Right cardiac atrium (tissue), 5 donors: ENCODE measurements at regions not wholly inside any gene's neighbourhood (a gene's known extent, or its start where the extent isn't known, plus 50 kb on each side); places are given as distances from the start of the nearest gene placed in this dataset.

Experiments
- ATAC-seq, 2 donors: fragments of 200-7000 bp; cut with Tn5 transposase; one replicate each; pipeline versions ENCODE4 v1.8.0 to v1.9.1; 2020; ENCODE audit warnings: moderate library complexity in 2 of 2, mild to moderate bottlenecking in 1 of 2
- DNase-seq, 3 donors: peaks; one replicate each; pipeline ENCODE4 v3.0.0-alpha.2; 2020
- H3K27ac ChIP-seq: one replicate; pipeline ENCODE4 v1.5.1; 2013; ENCODE audit warnings: mild to moderate bottlenecking, low read length, control low read depth, moderate library complexity
- H3K27me3 ChIP-seq: one replicate; pipeline ENCODE4 v1.6.1; 2013; ENCODE audit not compliant: control insufficient read depth, insufficient read depth
- H3K4me1 ChIP-seq: one replicate; pipeline ENCODE4 v1.6.1; 2013; ENCODE audit warnings: low read length; ENCODE audit not compliant: control insufficient read depth, insufficient read depth
- H3K4me3 ChIP-seq: one replicate; pipeline ENCODE4 v1.5.1; 2013; ENCODE audit warnings: low read length, control low read depth
- H3K9me3 ChIP-seq: one replicate; pipeline ENCODE4 v1.6.1; 2013; ENCODE audit warnings: low read length; ENCODE audit not compliant: control insufficient read depth
- WGBS: extraction: QIAGEN DNeasy Blood & Tissue Kit; methylation state at CpG from one replicate; pipeline ENCODE4 v1.1.7; 2013; 5-methylcytosine and 5-hydroxymethylcytosine counted together
- intact Hi-C, 4 donors: fragments of 100-400 bp; cut with DNase I; formaldehyde crosslinking; loops; one replicate each; pipeline versions ENCODE4 v1.11.0 to v1.14.0; 2022 to 2023
- donor health status: healthy with polysubstance abuse.
- donor health status: DM: no; HTN: yes; CAD: no.
- donor health status: DM: no; HTN: no; CAD: no.
- donor health status: DM: no; HTN: yes; CAD: no; lungs with severe emphysema.
- donor health status: DM: yes; HTN: yes; CAD: no.

GRCh38 chr22:48239461-48240147 lies 1477.2 kb downstream of the TBC1D22A start:
- no peak for DNase-seq
- Histone ChIP-seq H3K27ac (no peak overlapping the region), H3K4me3 (no peak overlapping the region), H3K27me3 (no peaks in the 10 kb centered on the region), H3K9me3 (no peaks in the 10 kb centered on the region), H3K4me1 (no peaks in the 10 kb centered on the region)
- intact Hi-C loops = no loop called here
- 35% methylated on average over 11 of the region's 11 CpGs for WGBS
- ATAC-seq = no peak

- 50% methylated on average over 12 of the region's 12 CpGs for WGBS
- Histone ChIP-seq H3K27me3 (no peaks in the 10 kb centered on the region), H3K9me3 (no peaks in the 10 kb centered on the region), H3K27ac (no peak overlapping the region), H3K4me1 (no peaks in the 10 kb centered on the region), H3K4me3 (no peak overlapping the region)
- intact Hi-C loops = no loop called here
- no peak for ATAC-seq
- DNase-seq = no peak
These were observed 1476.5 kb downstream of the TBC1D22A start for GRCh38 chr22:48238966-48239365.

GRCh38 chr22:48238284-48238915 lies 1476.0 kb downstream of the TBC1D22A start:
- Histone ChIP-seq H3K27me3 (no peaks in the 10 kb centered on the region), H3K4me3 (no peak overlapping the region), H3K9me3 (no peaks in the 10 kb centered on the region), H3K4me1 (no peaks in the 10 kb centered on the region), H3K27ac (no peak overlapping the region)
- ATAC-seq = no peak
- intact Hi-C loops = no loop called here
- 77% methylated on average over 9 of the region's 9 CpGs for WGBS
- no peak for DNase-seq

- Histone ChIP-seq H3K4me3 (no peak overlapping the region), H3K27me3 (no peaks in the 10 kb centered on the region), H3K27ac (no peak overlapping the region), H3K4me1 (no peaks in the 10 kb centered on the region), H3K9me3 (no peaks in the 10 kb centered on the region)
- intact Hi-C loops = no loop called here
- DNase-seq (no peak), ATAC-seq (no peak)
- WGBS = 89% methylated on average over 21 of the region's 21 CpGs
These were observed 1475.2 kb downstream of the TBC1D22A start for GRCh38 chr22:48237466-48238283.

GRCh38 chr22:48236261-48236660 lies 1473.8 kb downstream of the TBC1D22A start:
- intact Hi-C loops = no loop called here
- Histone ChIP-seq H3K4me3 (no peak overlapping the region), H3K4me1 (no peaks in the 10 kb centered on the region), H3K9me3 (no peaks in the 10 kb centered on the region), H3K27ac (no peak overlapping the region), H3K27me3 (no peaks in the 10 kb centered on the region)
- DNase-seq (no peak), ATAC-seq (no peak)
- WGBS = 55% methylated on average over 4 of the region's 4 CpGs

- 80% methylated on average over 9 of the region's 9 CpGs for WGBS
- DNase-seq = no peak
These were observed 1473.3 kb downstream of the TBC1D22A start for GRCh38 chr22:48235744-48236143.

GRCh38 chr22:48234011-48234410 lies 1471.6 kb downstream of the TBC1D22A start:
- H3K4me1 ChIP-seq = no peaks in the 10 kb centered on the region
- ATAC-seq = no peak
- no peak overlapping the region for H3K4me3 ChIP-seq
- DNase-seq = no peak
- H3K27ac ChIP-seq = no peak overlapping the region
- H3K27me3 ChIP-seq = no peaks in the 10 kb centered on the region
- WGBS = 79% methylated on average over 8 of the region's 8 CpGs
- H3K9me3 ChIP-seq = no peaks in the 10 kb centered on the region
- intact Hi-C loops = no loop called here

More at GRCh38 chr22:48235744-48236143, 1473.3 kb downstream of the TBC1D22A start:
- intact Hi-C loops = no loop called here
- no peaks in the 10 kb centered on the region for H3K9me3 ChIP-seq
- no peak overlapping the region for H3K4me3 ChIP-seq
- H3K27me3 ChIP-seq = no peaks in the 10 kb centered on the region
- ATAC-seq = no peak
- H3K27ac ChIP-seq = no peak overlapping the region
- H3K4me1 ChIP-seq = no peaks in the 10 kb centered on the region

GRCh38 chr22:48233586-48233985 lies 1471.1 kb downstream of the TBC1D22A start:
- Histone ChIP-seq H3K27me3 (no peaks in the 10 kb centered on the region), H3K27ac (no peak overlapping the region), H3K4me3 (no peak overlapping the region), H3K4me1 (no peaks in the 10 kb centered on the region), H3K9me3 (no peaks in the 10 kb centered on the region)
- intact Hi-C loops = no loop called here
- no peak for DNase-seq
- WGBS = 90% methylated on average over 1 of the region's 1 CpG
- ATAC-seq = no peak

- WGBS = 90% methylated on average over 5 of the region's 5 CpGs
- intact Hi-C loops = no loop called here
- DNase-seq = no peak
These were observed 1466.0 kb downstream of the TBC1D22A start for GRCh38 chr22:48228468-48228867.

GRCh38 chr22:48227341-48228018 lies 1465.0 kb downstream of the TBC1D22A start:
- H3K9me3 ChIP-seq = no peaks in the 10 kb centered on the region
- ATAC-seq (no peak), DNase-seq (no peak)
- intact Hi-C loops = no loop called here
- H3K4me1 ChIP-seq = no peaks in the 10 kb centered on the region
- H3K27me3 ChIP-seq = no peaks in the 10 kb centered on the region
- H3K4me3 ChIP-seq = no peak overlapping the region
- no peak overlapping the region for H3K27ac ChIP-seq
- 84% methylated on average over 4 of the region's 4 CpGs for WGBS

More at GRCh38 chr22:48228468-48228867, 1466.0 kb downstream of the TBC1D22A start:
- no peaks in the 10 kb centered on the region for H3K9me3 ChIP-seq
- H3K4me3 ChIP-seq = no peak overlapping the region
- no peaks in the 10 kb centered on the region for H3K4me1 ChIP-seq
- no peaks in the 10 kb centered on the region for H3K27me3 ChIP-seq
- H3K27ac ChIP-seq = no peak overlapping the region
- no peak for ATAC-seq
